NCI-H2081 (cell line): ENCODE measurements at regions not wholly inside any gene's neighbourhood (a gene's known extent, or its start where the extent isn't known, plus 50 kb on each side); places are given as distances from the start of the nearest gene placed in this dataset.
"Not testable (repeated sequence)": the region's sequence is repeated elsewhere in the genome, so short reads cannot be mapped to it uniquely, and the experiment has no call there.

Experiments used
- DNase-seq, 2 experiments: peaks; one replicate each; lab custom pipeline; 2025; lab: John Stamatoyannopoulos, UW

- no peak for DNase-seq
Observed at GRCh38 chrX:46366381-46367207, 178.6 kb downstream of the ZNF674 start.

GRCh38 chrX:46354481-46354880, 190.7 kb downstream of the ZNF674 start:
- DNase-seq: no peak

GRCh38 chrX:46341767-46342322, 203.4 kb downstream of the ZNF674 start:
- DNase-seq: no peak

- no peak for DNase-seq
Observed at GRCh38 chrX:46340696-46341095, 204.5 kb downstream of the ZNF674 start.

- DNase-seq: no peak
Observed at GRCh38 chrX:46333550-46333949, 211.7 kb downstream of the ZNF674 start.

GRCh38 chrX:46330981-46331380, 214.2 kb downstream of the ZNF674 start:
- peak in 1 of 2 experiments; percentile 8 for DNase-seq

GRCh38 chrX:46330513-46330912, 214.7 kb downstream of the ZNF674 start:
- no peak for DNase-seq

GRCh38 chrX:46328133-46328532, 217.1 kb downstream of the ZNF674 start:
- DNase-seq: no peak

GRCh38 chrX:46327566-46328115, 217.6 kb downstream of the ZNF674 start:
- DNase-seq: no peak

- no peak for DNase-seq
Observed at GRCh38 chrX:46326161-46326560, 219.1 kb downstream of the ZNF674 start.

GRCh38 chrX:46325312-46325877, 219.8 kb downstream of the ZNF674 start:
- DNase-seq: no peak

GRCh38 chrX:46324166-46324565, 221.1 kb downstream of the ZNF674 start:
- DNase-seq: no peak

- not testable (repeated sequence) for DNase-seq
Observed at GRCh38 chrX:46322929-46323328, 222.3 kb downstream of the ZNF674 start.

- DNase-seq: no peak
Observed at GRCh38 chrX:46321676-46322075, 223.5 kb downstream of the ZNF674 start.

- DNase-seq: no peak
Observed at GRCh38 chrX:46319750-46320149, 225.5 kb downstream of the ZNF674 start.

GRCh38 chrX:46318551-46318950, 226.7 kb downstream of the ZNF674 start:
- DNase-seq: no peak

GRCh38 chrX:46317163-46317562, 228.1 kb downstream of the ZNF674 start:
- no peak for DNase-seq

GRCh38 chrX:46311581-46312120, 233.6 kb downstream of the ZNF674 start:
- no peak for DNase-seq

- no peak for DNase-seq
Observed at GRCh38 chrX:46310815-46311497, 234.3 kb downstream of the ZNF674 start.

GRCh38 chrX:46308110-46308509, 237.1 kb downstream of the ZNF674 start:
- DNase-seq: no peak

GRCh38 chrX:46306103-46306502, 239.1 kb downstream of the ZNF674 start:
- no peak for DNase-seq

- DNase-seq: no peak
Observed at GRCh38 chrX:46305431-46305830, 239.8 kb downstream of the ZNF674 start.
